ENCODE measurements at regions not wholly inside any gene's neighbourhood (a gene's known extent, or its start where the extent isn't known, plus 50 kb on each side); places are given as distances from the start of the nearest gene placed in this dataset.

DNA sequence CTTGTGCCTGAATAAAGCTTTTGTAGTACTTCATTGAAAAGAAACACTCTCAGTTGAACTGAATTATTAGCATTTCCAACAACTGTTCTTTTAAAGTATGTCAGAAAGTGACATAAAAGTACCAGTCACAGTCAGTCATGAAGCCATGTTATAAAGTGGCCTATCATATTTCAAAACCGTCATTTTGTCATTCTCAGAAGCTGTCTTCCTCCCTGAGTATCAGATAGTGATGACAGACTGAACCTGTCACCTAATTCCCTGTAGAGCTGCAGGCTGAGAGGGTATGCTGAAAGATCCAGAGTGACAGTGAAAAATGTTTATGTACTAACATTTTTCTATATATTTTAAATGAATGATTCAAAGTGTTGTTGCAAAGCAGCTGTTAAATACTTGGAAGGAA lies 1121.7 kb upstream of the PRMT6 start:
- H3K79me2 ChIP-seq (ENCODE audit: insufficient read depth, low read length): no peaks in the 10 kb centered on the region
- H3K4me1 ChIP-seq (ENCODE audit: insufficient read depth, low read length, poor library complexity, severe bottlenecking): no peaks in the 10 kb centered on the region
- no peaks in the 10 kb centered on the region for H3K36me3 ChIP-seq (ENCODE audit: insufficient read depth, low read length)
- H4K20me1 ChIP-seq (ENCODE audit: insufficient read depth, low read length, poor library complexity, severe bottlenecking): no peaks in the 10 kb centered on the region
- H3K9me3 ChIP-seq (ENCODE audit: insufficient read depth, low read depth, low read length): no peaks in the 10 kb centered on the region
- no peaks in the 10 kb centered on the region for H3K27me3 ChIP-seq (ENCODE audit: insufficient read depth, low read length, poor library complexity, severe bottlenecking)
- H3K4me2 ChIP-seq (ENCODE audit: low read depth, low read length, poor library complexity, severe bottlenecking): no peak overlapping the region
- no peak for TF ChIP-seq EZH2phosphoT487 (IDR thresholded peaks at IDR 0.05; ENCODE audit: borderline replicate concordance)
- TF ChIP-seq, protein P1, sequence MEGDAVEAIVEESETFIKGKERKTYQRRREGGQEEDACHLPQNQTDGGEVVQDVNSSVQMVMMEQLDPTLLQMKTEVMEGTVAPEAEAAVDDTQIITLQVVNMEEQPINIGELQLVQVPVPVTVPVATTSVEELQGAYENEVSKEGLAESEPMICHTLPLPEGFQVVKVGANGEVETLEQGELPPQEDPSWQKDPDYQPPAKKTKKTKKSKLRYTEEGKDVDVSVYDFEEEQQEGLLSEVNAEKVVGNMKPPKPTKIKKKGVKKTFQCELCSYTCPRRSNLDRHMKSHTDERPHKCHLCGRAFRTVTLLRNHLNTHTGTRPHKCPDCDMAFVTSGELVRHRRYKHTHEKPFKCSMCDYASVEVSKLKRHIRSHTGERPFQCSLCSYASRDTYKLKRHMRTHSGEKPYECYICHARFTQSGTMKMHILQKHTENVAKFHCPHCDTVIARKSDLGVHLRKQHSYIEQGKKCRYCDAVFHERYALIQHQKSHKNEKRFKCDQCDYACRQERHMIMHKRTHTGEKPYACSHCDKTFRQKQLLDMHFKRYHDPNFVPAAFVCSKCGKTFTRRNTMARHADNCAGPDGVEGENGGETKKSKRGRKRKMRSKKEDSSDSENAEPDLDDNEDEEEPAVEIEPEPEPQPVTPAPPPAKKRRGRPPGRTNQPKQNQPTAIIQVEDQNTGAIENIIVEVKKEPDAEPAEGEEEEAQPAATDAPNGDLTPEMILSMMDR (conservative IDR thresholded peaks at IDR 0.05; ENCODE audit: low read length): no peak
- no peak overlapping the region for H2AFZ ChIP-seq (ENCODE audit: low read length)
- no peak overlapping the region for H3K9ac ChIP-seq (ENCODE audit: low read depth, low read length, poor library complexity, severe bottlenecking)
- no peaks in the 10 kb centered on the region for H3F3A ChIP-seq (ENCODE audit: low read depth)
- no peaks in the 10 kb centered on the region for H3K9me2 ChIP-seq (replicated peaks; ENCODE audit: low read depth, low read length)
- no peak overlapping the region for H3K4me3 ChIP-seq (ENCODE audit: low read length, poor library complexity, severe bottlenecking)

DNA sequence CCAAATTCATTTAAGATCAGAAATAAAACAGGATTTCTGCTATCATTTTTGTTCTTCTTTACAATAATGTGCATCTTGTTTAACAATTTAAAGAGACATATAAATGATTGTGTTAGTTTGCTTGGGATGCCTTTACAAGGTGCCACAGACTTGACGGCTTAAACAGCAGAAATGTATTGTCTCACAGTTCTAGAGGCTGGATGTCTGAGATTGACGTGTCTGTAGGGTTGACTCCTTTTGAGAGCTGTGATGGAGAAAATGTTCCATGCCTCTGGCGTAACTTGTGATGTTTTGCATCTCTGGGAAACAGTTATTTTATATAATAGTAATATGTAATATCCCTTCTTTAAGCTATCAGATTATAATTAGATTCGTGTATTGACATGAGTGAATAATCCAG lies 1091.6 kb upstream of the PRMT6 start:
- no peaks in the 10 kb centered on the region for H3K4me1 ChIP-seq (ENCODE audit: insufficient read depth, low read length, poor library complexity, severe bottlenecking)
- H3K36me3 ChIP-seq (ENCODE audit: insufficient read depth, low read length): no peaks in the 10 kb centered on the region
- no peak overlapping the region for H3K4me2 ChIP-seq (ENCODE audit: low read depth, low read length, poor library complexity, severe bottlenecking)
- H3F3A ChIP-seq (ENCODE audit: low read depth): no peaks in the 10 kb centered on the region
- no peaks in the 10 kb centered on the region for H3K27me3 ChIP-seq (ENCODE audit: insufficient read depth, low read length, poor library complexity, severe bottlenecking)
- H3K4me3 ChIP-seq (ENCODE audit: low read length, poor library complexity, severe bottlenecking): no peak overlapping the region
- H3K9ac ChIP-seq (ENCODE audit: low read depth, low read length, poor library complexity, severe bottlenecking): no peak overlapping the region
- H3K9me2 ChIP-seq (replicated peaks; ENCODE audit: low read depth, low read length): no peaks in the 10 kb centered on the region
- no peaks in the 10 kb centered on the region for H4K20me1 ChIP-seq (ENCODE audit: insufficient read depth, low read length, poor library complexity, severe bottlenecking)
- TF ChIP-seq, protein P1 (conservative IDR thresholded peaks at IDR 0.05; ENCODE audit: low read length): no peak
- TF ChIP-seq EZH2phosphoT487 (IDR thresholded peaks at IDR 0.05; ENCODE audit: borderline replicate concordance): no peak
- no peaks in the 10 kb centered on the region for H3K9me3 ChIP-seq (ENCODE audit: insufficient read depth, low read depth, low read length)
- H3K79me2 ChIP-seq (ENCODE audit: insufficient read depth, low read length): no peaks in the 10 kb centered on the region
- no peak overlapping the region for H2AFZ ChIP-seq (ENCODE audit: low read length)

DNA sequence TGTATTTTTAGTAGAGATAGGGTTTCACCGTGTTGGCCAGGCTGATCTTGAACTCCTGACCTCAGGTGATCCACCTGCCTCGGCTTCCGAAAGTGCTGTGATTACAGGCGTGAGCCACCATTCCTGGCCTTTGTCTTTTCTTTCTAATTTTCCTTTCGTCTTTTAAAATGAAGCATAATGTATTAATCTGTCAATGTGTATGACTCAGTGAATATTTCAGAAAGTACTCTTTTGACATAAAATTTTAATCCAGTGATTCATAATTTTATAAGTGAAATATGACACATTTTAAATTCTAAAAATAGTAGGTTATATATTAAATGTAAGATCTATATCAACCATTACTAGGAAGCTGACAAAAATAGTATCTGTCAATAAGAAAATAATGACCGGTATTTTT lies 1059.0 kb upstream of the PRMT6 start:
- H4K20me1 ChIP-seq (ENCODE audit: insufficient read depth, low read length, poor library complexity, severe bottlenecking): no peaks in the 10 kb centered on the region
- no peak overlapping the region for H3K4me2 ChIP-seq (ENCODE audit: low read depth, low read length, poor library complexity, severe bottlenecking)
- H3K79me2 ChIP-seq (ENCODE audit: insufficient read depth, low read length): no peaks in the 10 kb centered on the region
- no peak overlapping the region for H3K4me3 ChIP-seq (ENCODE audit: low read length, poor library complexity, severe bottlenecking)
- H3K9me2 ChIP-seq (replicated peaks; ENCODE audit: low read depth, low read length): no peaks in the 10 kb centered on the region
- TF ChIP-seq EZH2phosphoT487 (IDR thresholded peaks at IDR 0.05; ENCODE audit: borderline replicate concordance): no peak
- TF ChIP-seq, protein P1 (conservative IDR thresholded peaks at IDR 0.05; ENCODE audit: low read length): no peak
- H2AFZ ChIP-seq (ENCODE audit: low read length): no peak overlapping the region
- no peaks in the 10 kb centered on the region for H3K4me1 ChIP-seq (ENCODE audit: insufficient read depth, low read length, poor library complexity, severe bottlenecking)
- H3F3A ChIP-seq (ENCODE audit: low read depth): no peaks in the 10 kb centered on the region
- no peaks in the 10 kb centered on the region for H3K9me3 ChIP-seq (ENCODE audit: insufficient read depth, low read depth, low read length)
- no peak overlapping the region for H3K9ac ChIP-seq (ENCODE audit: low read depth, low read length, poor library complexity, severe bottlenecking)
- no peaks in the 10 kb centered on the region for H3K27me3 ChIP-seq (ENCODE audit: insufficient read depth, low read length, poor library complexity, severe bottlenecking)
- H3K36me3 ChIP-seq (ENCODE audit: insufficient read depth, low read length): no peaks in the 10 kb centered on the region
